ENCODE measurements at regions not wholly inside any gene's neighbourhood (a gene's known extent, or its start where the extent isn't known, plus 50 kb on each side); places are given as distances from the start of the nearest gene placed in this dataset.
A peak's percentile ranks its signal among the peaks of the same experiment; 100 is the strongest.

- H3K27me3 ChIP-seq: no peaks in the 10 kb centered on the region
- H3K9me3 ChIP-seq: no peaks in the 10 kb centered on the region
- H3K4me3 ChIP-seq: no peak overlapping the region
- H3K36me3 ChIP-seq: no peaks in the 10 kb centered on the region
- intact Hi-C loops (cut with DNase I): no loop called here
- no peak overlapping the region for H3K9ac ChIP-seq (ENCODE audit: low read depth in 2 of 2, low read length in 2 of 2)
- TF ChIP-seq, protein P1, sequence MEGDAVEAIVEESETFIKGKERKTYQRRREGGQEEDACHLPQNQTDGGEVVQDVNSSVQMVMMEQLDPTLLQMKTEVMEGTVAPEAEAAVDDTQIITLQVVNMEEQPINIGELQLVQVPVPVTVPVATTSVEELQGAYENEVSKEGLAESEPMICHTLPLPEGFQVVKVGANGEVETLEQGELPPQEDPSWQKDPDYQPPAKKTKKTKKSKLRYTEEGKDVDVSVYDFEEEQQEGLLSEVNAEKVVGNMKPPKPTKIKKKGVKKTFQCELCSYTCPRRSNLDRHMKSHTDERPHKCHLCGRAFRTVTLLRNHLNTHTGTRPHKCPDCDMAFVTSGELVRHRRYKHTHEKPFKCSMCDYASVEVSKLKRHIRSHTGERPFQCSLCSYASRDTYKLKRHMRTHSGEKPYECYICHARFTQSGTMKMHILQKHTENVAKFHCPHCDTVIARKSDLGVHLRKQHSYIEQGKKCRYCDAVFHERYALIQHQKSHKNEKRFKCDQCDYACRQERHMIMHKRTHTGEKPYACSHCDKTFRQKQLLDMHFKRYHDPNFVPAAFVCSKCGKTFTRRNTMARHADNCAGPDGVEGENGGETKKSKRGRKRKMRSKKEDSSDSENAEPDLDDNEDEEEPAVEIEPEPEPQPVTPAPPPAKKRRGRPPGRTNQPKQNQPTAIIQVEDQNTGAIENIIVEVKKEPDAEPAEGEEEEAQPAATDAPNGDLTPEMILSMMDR (IDR thresholded peaks at IDR 0.05): no peak
- H3K4me1 ChIP-seq: no peaks in the 10 kb centered on the region
- H3K27ac ChIP-seq: no peak overlapping the region
- DNase-seq: no peak
Measured at GRCh38 chr3:153744889-153745288, 376.3 kb upstream of the ARHGEF26 start.

DNA sequence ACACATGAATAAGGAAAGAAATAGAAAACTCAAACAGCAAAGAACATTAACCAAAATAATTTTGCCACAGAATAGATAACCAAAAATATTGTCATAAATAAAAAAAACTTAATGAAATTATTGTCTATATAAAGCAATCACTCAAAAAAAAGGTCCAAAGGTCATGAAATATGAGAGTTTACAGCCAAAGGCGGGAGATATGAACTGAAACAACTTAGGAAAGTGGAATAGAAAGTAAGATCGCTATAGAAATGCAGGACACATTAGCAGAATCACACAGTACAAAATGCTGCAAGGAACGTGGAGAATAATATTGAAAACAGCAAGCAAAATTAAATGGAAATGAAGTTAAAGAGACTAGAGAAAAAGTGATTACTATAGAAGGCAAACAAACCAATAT lies 375.0 kb upstream of the ARHGEF26 start:
- H3K27me3 ChIP-seq: no peaks in the 10 kb centered on the region
- TF ChIP-seq, protein P1 (IDR thresholded peaks at IDR 0.05): no peak
- H3K4me3 ChIP-seq: no peak overlapping the region
- H3K9me3 ChIP-seq: no peaks in the 10 kb centered on the region
- no peak overlapping the region for H3K27ac ChIP-seq
- H3K9ac ChIP-seq (ENCODE audit: low read depth in 2 of 2, low read length in 2 of 2): no peak overlapping the region
- intact Hi-C loops (cut with DNase I): no loop called here
- no peaks in the 10 kb centered on the region for H3K4me1 ChIP-seq
- DNase-seq: no peak
- no peaks in the 10 kb centered on the region for H3K36me3 ChIP-seq

DNA sequence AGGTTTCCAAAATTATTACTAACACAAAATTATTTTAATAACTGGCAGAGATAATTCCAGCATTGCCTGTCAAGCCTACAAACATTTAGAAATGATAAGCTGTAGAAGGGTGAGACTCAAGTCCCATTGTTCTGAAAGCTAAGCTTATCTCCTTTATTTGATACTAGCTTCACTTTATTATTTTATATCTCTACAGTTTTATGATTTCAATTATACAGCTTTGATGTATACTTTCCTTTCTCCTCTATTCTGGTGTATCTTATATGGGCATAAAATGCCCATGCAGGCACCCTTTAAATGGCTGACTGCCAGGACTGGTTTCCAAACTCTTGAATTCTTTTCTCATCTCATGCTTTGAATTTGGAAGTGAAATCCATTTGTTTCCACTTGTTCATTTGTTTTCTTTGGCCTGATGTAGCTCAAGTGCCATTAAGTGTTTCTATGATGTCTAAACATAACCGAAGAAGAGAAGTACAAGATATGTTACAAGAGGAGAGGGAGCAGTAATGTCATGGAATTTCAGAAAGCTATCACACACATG lies 372.1 kb upstream of the ARHGEF26 start:
- DNase-seq: peak; percentile 60
- no peaks in the 10 kb centered on the region for H3K9me3 ChIP-seq

GRCh38 chr3:153752405-153753027 lies 368.7 kb upstream of the ARHGEF26 start:
- no peaks in the 10 kb centered on the region for H3K4me1 ChIP-seq
- no peak overlapping the region for H3K9ac ChIP-seq (ENCODE audit: low read depth in 2 of 2, low read length in 2 of 2)
- no peak overlapping the region for H3K4me3 ChIP-seq
- no peaks in the 10 kb centered on the region for H3K27me3 ChIP-seq
- no peak for DNase-seq
- no peak overlapping the region for H3K27ac ChIP-seq
- TF ChIP-seq, protein P1 (IDR thresholded peaks at IDR 0.05): no peak
- no peaks in the 10 kb centered on the region for H3K9me3 ChIP-seq
- no peaks in the 10 kb centered on the region for H3K36me3 ChIP-seq
- intact Hi-C loops (cut with DNase I): no loop called here

More for the DNA sequence above, 372.1 kb upstream of the ARHGEF26 start:
- Histone ChIP-seq H3K4me3 (no peak overlapping the region), H3K36me3 (no peaks in the 10 kb centered on the region), H3K4me1 (no peaks in the 10 kb centered on the region), H3K27ac (no peak overlapping the region), H3K9ac (ENCODE audit: low read depth in 2 of 2, low read length in 2 of 2) (no peak overlapping the region), H3K27me3 (no peaks in the 10 kb centered on the region)
- intact Hi-C loops (cut with DNase I): no loop called here
- TF ChIP-seq, protein P1 (IDR thresholded peaks at IDR 0.05): no peak

DNA sequence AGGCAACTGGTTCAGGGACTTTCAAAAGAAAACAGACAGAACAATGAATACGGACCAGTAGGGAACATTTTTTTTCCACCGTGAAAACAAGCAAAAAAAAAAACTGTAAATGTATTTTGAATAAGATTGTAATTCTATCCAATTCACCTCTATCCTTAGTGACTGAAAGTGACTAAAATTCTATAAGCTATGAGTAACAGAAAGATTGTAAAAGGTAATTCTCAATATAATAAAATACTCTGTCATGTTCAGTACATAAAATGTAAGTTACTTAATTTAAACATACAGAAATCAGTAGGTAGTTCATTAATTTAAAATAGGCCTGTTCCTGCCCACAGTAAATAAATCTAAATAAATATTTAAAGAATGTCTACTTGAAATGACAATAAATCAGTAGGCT lies 368.2 kb upstream of the ARHGEF26 start:
- Histone ChIP-seq H3K4me3 (no peak overlapping the region), H3K4me1 (no peaks in the 10 kb centered on the region), H3K27ac (no peak overlapping the region), H3K9me3 (no peaks in the 10 kb centered on the region), H3K36me3 (no peaks in the 10 kb centered on the region), H3K27me3 (no peaks in the 10 kb centered on the region), H3K9ac (ENCODE audit: low read depth in 2 of 2, low read length in 2 of 2) (no peak overlapping the region)
- TF ChIP-seq, protein P1 (IDR thresholded peaks at IDR 0.05): no peak
- DNase-seq: no peak
- intact Hi-C loops (cut with DNase I): no loop called here

Data from colonic mucosa (tissue), 4 donors.